ENCODE measurements at regions not wholly inside any gene's neighbourhood (a gene's known extent, or its start where the extent isn't known, plus 50 kb on each side); places are given as distances from the start of the nearest gene placed in this dataset.
"Not testable (repeated sequence)": the region's sequence is repeated elsewhere in the genome, so short reads cannot be mapped to it uniquely, and the experiment has no call there.

DNA sequence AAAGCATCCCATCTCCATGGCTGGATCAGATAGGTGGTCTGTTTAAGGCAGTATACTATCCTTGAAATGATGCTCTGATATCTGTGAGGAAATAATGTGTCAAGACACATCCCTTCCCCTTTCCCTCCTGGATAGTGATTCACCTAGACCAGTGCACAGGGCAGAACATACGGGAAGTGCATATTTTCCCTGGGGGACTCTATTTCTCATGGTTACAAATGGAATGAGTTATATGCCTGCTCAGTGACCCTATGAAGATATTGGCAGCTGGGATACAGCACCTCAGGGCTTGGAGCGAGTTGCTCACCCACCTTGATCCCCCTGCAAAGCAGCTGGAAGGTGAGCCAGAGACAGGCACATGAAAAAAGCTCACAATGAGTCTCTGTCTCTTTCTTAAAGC lies 67.5 kb upstream of the PRL start:
- Histone ChIP-seq H3K4me1 (no peaks in the 10 kb centered on the region), H3K4me3 (no peak overlapping the region), H3K27ac (no peak overlapping the region), H3K36me3 (no peaks in the 10 kb centered on the region), H3K9me3 (no peaks in the 10 kb centered on the region), H3K27me3 (no peaks in the 10 kb centered on the region)
- intact Hi-C loops (cut with DNase I): no loop called here
- DNase-seq (no peak), ATAC-seq (no peak), FAIRE-seq (no peak)
- TF ChIP-seq, protein P1, sequence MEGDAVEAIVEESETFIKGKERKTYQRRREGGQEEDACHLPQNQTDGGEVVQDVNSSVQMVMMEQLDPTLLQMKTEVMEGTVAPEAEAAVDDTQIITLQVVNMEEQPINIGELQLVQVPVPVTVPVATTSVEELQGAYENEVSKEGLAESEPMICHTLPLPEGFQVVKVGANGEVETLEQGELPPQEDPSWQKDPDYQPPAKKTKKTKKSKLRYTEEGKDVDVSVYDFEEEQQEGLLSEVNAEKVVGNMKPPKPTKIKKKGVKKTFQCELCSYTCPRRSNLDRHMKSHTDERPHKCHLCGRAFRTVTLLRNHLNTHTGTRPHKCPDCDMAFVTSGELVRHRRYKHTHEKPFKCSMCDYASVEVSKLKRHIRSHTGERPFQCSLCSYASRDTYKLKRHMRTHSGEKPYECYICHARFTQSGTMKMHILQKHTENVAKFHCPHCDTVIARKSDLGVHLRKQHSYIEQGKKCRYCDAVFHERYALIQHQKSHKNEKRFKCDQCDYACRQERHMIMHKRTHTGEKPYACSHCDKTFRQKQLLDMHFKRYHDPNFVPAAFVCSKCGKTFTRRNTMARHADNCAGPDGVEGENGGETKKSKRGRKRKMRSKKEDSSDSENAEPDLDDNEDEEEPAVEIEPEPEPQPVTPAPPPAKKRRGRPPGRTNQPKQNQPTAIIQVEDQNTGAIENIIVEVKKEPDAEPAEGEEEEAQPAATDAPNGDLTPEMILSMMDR (IDR thresholded peaks at IDR 0.05): no peak
- WGBS, 2 donors: 82 to 89% methylated on average over 2 of the region's 2 CpGs

GRCh38 chr6:22366214-22366613 lies 69.4 kb upstream of the PRL start:
- FAIRE-seq: no peak
- DNase-seq: no peak
- H3K27ac ChIP-seq: no peak overlapping the region
- no peaks in the 10 kb centered on the region for H3K36me3 ChIP-seq
- intact Hi-C loops (cut with DNase I): no loop called here
- no peak overlapping the region for H3K4me3 ChIP-seq
- H3K27me3 ChIP-seq: no peaks in the 10 kb centered on the region
- ATAC-seq: no peak
- no peaks in the 10 kb centered on the region for H3K4me1 ChIP-seq
- WGBS, 2 donors: 62 to 70% methylated on average over 4 of the region's 4 CpGs
- TF ChIP-seq, protein P1 (IDR thresholded peaks at IDR 0.05): no peak
- no peaks in the 10 kb centered on the region for H3K9me3 ChIP-seq

GRCh38 chr6:22367346-22367745 lies 70.5 kb upstream of the PRL start:
- H3K4me1 ChIP-seq: no peaks in the 10 kb centered on the region
- no peak for ATAC-seq

GRCh38 chr6:22368794-22369193 lies 72.0 kb upstream of the PRL start:
- no peak for ATAC-seq
- intact Hi-C loops (cut with DNase I): no loop called here
- WGBS, 2 donors: 70 to 73% methylated on average over 1 of the region's 1 CpG
- no peak for DNase-seq
- no peaks in the 10 kb centered on the region for H3K9me3 ChIP-seq
- TF ChIP-seq, protein P1 (IDR thresholded peaks at IDR 0.05): no peak
- FAIRE-seq: no peak
- no peaks in the 10 kb centered on the region for H3K27me3 ChIP-seq
- H3K4me1 ChIP-seq: no peaks in the 10 kb centered on the region
- H3K36me3 ChIP-seq: no peaks in the 10 kb centered on the region
- H3K27ac ChIP-seq: no peak overlapping the region
- no peak overlapping the region for H3K4me3 ChIP-seq

More at GRCh38 chr6:22367346-22367745, 70.5 kb upstream of the PRL start:
- no peak for FAIRE-seq
- DNase-seq: no peak
- H3K36me3 ChIP-seq: no peaks in the 10 kb centered on the region
- H3K9me3 ChIP-seq: no peaks in the 10 kb centered on the region
- WGBS, 2 donors: 90 to 91% methylated on average over 1 of the region's 1 CpG
- intact Hi-C loops (cut with DNase I): no loop called here
- H3K27ac ChIP-seq: no peak overlapping the region
- no peak overlapping the region for H3K4me3 ChIP-seq
- TF ChIP-seq, protein P1 (IDR thresholded peaks at IDR 0.05): no peak
- no peaks in the 10 kb centered on the region for H3K27me3 ChIP-seq

- no peaks in the 10 kb centered on the region for H3K4me1 ChIP-seq
- no peak for FAIRE-seq
These were observed 76.1 kb upstream of the PRL start for GRCh38 chr6:22372922-22373321.

DNA sequence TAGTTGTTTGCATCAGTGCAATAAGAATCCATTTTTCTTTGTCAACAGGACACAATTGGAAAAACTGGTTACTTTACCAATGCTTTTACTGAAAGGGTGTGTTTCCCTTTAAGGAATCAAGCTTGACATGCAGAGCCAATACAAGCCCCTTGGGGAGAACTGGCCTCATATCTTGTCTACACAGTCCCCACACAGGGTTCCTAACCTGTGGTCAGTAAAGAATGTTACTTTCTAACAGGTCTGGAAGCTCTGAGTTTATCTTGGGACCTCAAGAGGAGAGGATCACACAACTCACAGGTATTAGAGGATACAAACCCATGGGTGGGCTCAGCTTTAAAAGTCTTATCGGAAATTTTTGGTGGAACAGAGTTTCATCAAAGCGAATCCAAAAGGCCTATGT lies 78.1 kb upstream of the PRL start:
- ATAC-seq; H3K36me3 ChIP-seq; intact Hi-C loops (cut with DNase I); H3K9me3 ChIP-seq; FAIRE-seq; H3K27me3 ChIP-seq; H3K4me1 ChIP-seq; DNase-seq; H3K27ac ChIP-seq; H3K4me3 ChIP-seq: not testable (repeated sequence)
- 89% methylated on average over 2 of the region's 2 CpGs for WGBS, 2 donors

More at GRCh38 chr6:22372922-22373321, 76.1 kb upstream of the PRL start:
- Histone ChIP-seq H3K4me3 (no peak overlapping the region), H3K36me3 (no peaks in the 10 kb centered on the region), H3K9me3 (no peaks in the 10 kb centered on the region), H3K27ac (no peak overlapping the region), H3K27me3 (no peaks in the 10 kb centered on the region)
- 74 to 83% methylated on average over 2 of the region's 2 CpGs for WGBS, 2 donors
- intact Hi-C loops (cut with DNase I): no loop called here
- no peak for ATAC-seq
- TF ChIP-seq, protein P1 (IDR thresholded peaks at IDR 0.05): no peak
- DNase-seq: no peak

DNA sequence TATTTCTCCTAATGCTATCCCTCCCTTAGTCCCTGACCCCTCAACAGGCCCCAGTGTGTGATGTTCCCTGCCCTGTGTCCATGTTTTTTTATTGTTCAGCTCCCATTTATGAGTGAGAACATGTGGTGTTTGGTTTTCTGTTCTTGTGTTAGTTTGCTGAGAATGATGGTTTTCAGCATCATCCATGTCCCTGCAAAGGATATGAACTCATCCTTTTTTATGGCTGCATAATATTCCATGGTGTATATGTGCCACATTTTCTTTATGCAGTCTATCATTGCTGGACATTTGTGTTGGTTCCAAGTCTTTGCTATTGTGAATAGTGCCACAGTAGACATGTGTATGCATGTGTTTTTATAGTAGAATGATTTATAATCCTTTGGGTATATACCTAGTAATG lies 79.5 kb upstream of the PRL start:
- ATAC-seq; intact Hi-C loops (cut with DNase I); H3K27me3 ChIP-seq; FAIRE-seq; H3K4me1 ChIP-seq; H3K27ac ChIP-seq; H3K4me3 ChIP-seq; DNase-seq; H3K36me3 ChIP-seq; H3K9me3 ChIP-seq: not testable (repeated sequence)

- H3K36me3 ChIP-seq; intact Hi-C loops (cut with DNase I); DNase-seq; ATAC-seq; H3K27me3 ChIP-seq; H3K4me3 ChIP-seq; H3K27ac ChIP-seq; H3K9me3 ChIP-seq; H3K4me1 ChIP-seq; FAIRE-seq: not testable (repeated sequence)
- WGBS, 2 donors: 97% methylated on average over 1 of the region's 1 CpG
These were observed 81.7 kb upstream of the PRL start for GRCh38 chr6:22378536-22378935.
